SH-SY5Y (cell line): ENCODE measurements at regions not wholly inside any gene's neighbourhood (a gene's known extent, or its start where the extent isn't known, plus 50 kb on each side); places are given as distances from the start of the nearest gene placed in this dataset.

Source experiments
- GATA2 ChIP-seq: IDR thresholded peaks from 2 replicates; pipeline ENCODE4 v1.6.1; 2011; ENCODE audit warnings: mild to moderate bottlenecking, low read depth, low read length
- GATA3 ChIP-seq: IDR thresholded peaks from 2 replicates; pipeline ENCODE4 v1.6.1; 2011; ENCODE audit warnings: low read depth, mild to moderate bottlenecking, low read length, moderate library complexity

GRCh38 chr2:194564422-194564821 is 1092.6 kb upstream of the SLC39A10 start:
- TF ChIP-seq GATA2 (no peak), GATA3 (no peak)
